Ecto neural progenitor cell (in vitro differentiated cells): ENCODE measurements at regions not wholly inside any gene's neighbourhood (a gene's known extent, or its start where the extent isn't known, plus 50 kb on each side); places are given as distances from the start of the nearest gene placed in this dataset.
"Not testable (repeated sequence)": the region's sequence is repeated elsewhere in the genome, so short reads cannot be mapped to it uniquely, and the experiment has no call there.

ENCODE experiments used
- DNase-seq: peaks from one replicate; pipeline ENCODE4 v3.0.0-alpha.2; 2018; ENCODE audit warnings: low spot score

GRCh38 chr16:7962091-7962879 is 628.0 kb downstream of the TMEM114 start:
- DNase-seq = no peak

GRCh38 chr16:7957151-7957550 is 624.5 kb downstream of the RBFOX1 start:
- DNase-seq = no peak

- no peak for DNase-seq
Observed at GRCh38 chr16:7953360-7953759, 620.7 kb downstream of the RBFOX1 start.

- DNase-seq = no peak
Observed at GRCh38 chr16:7946142-7946541, 613.5 kb downstream of the RBFOX1 start.

- no peak for DNase-seq
Observed at GRCh38 chr16:7938175-7938574, 605.5 kb downstream of the RBFOX1 start.

- DNase-seq = no peak
Observed at GRCh38 chr16:7921345-7921744, 588.7 kb downstream of the RBFOX1 start.

- no peak for DNase-seq
Observed at GRCh38 chr16:7919782-7920181, 587.1 kb downstream of the RBFOX1 start.

- DNase-seq = no peak
Observed at GRCh38 chr16:7914748-7915147, 582.1 kb downstream of the RBFOX1 start.

GRCh38 chr16:7912132-7912531 is 579.5 kb downstream of the RBFOX1 start:
- DNase-seq = no peak

GRCh38 chr16:7910116-7910515 is 577.5 kb downstream of the RBFOX1 start:
- DNase-seq = no peak

- DNase-seq = no peak
Observed at GRCh38 chr16:7888411-7888810, 555.8 kb downstream of the RBFOX1 start.

- DNase-seq = no peak
Observed at GRCh38 chr16:7887316-7887715, 554.7 kb downstream of the RBFOX1 start.

- DNase-seq = no peak
Observed at GRCh38 chr16:7871979-7872378, 539.3 kb downstream of the RBFOX1 start.

- DNase-seq = no peak
Observed at GRCh38 chr16:7871371-7871770, 538.7 kb downstream of the RBFOX1 start.

GRCh38 chr16:7867831-7868230 is 535.2 kb downstream of the RBFOX1 start:
- no peak for DNase-seq

GRCh38 chr16:7866144-7866543 is 533.5 kb downstream of the RBFOX1 start:
- no peak for DNase-seq

- DNase-seq = not testable (repeated sequence)
Observed at GRCh38 chr16:7865393-7865792, 532.7 kb downstream of the RBFOX1 start.

- no peak for DNase-seq
Observed at GRCh38 chr16:7861891-7862582, 529.4 kb downstream of the RBFOX1 start.

GRCh38 chr16:7853197-7853596 is 520.6 kb downstream of the RBFOX1 start:
- DNase-seq = no peak

- DNase-seq = no peak
Observed at GRCh38 chr16:7849841-7850240, 517.2 kb downstream of the RBFOX1 start.

- DNase-seq = no peak
Observed at GRCh38 chr16:7843261-7843660, 510.6 kb downstream of the RBFOX1 start.

GRCh38 chr16:7839568-7839967 is 506.9 kb downstream of the RBFOX1 start:
- DNase-seq = no peak

- DNase-seq = no peak
Observed at GRCh38 chr16:7834771-7835431, 502.3 kb downstream of the RBFOX1 start.
